HCT116 (cell line): ENCODE measurements at regions not wholly inside any gene's neighbourhood (a gene's known extent, or its start where the extent isn't known, plus 50 kb on each side); places are given as distances from the start of the nearest gene placed in this dataset.

Experiments used
- ATAC-seq: fragments of 200-7000 bp; cut with Tn5 transposase; 2 replicates; pipeline ENCODE4 v1.9.1; 2020; ENCODE audit warnings: mild to moderate bottlenecking, moderate library complexity
- BruUV-seq: library from RNA; stranded (reverse); fragments of 400-500 nt; replicated peaks from 2 replicates; lab custom pipeline; 2021; lab: Mats Ljungman, UMichigan
- CTCF ChIA-PET: fragments of 300-600 bp; sonication (Branson Sonifier 250); formaldehyde crosslinking; loops from one replicate; lab custom pipeline; 2021; ENCODE audit warnings: antibody characterized with exemption; lab: Charles Lee
- POLR2A ChIA-PET: fragments of 300-600, 350-600 bp; sonication (Branson Sonifier 250); formaldehyde crosslinking; loops from one replicate; lab custom pipeline; 2021; ENCODE audit warnings: antibody characterized with exemption; lab: Charles Lee
- RAD21 ChIA-PET, 2 experiments: fragments of 300-600 bp; sonication (Branson Sonifier 250); formaldehyde crosslinking; loops; one replicate each; lab custom pipeline; 2023; ENCODE audit warnings: low total read pairs in 2 of 2; ENCODE audit not compliant: uncharacterized antibody in 2 of 2, unreplicated experiment in 2 of 2, low non-redundant PET in 1 of 2; lab: Charles Lee
- DNase-seq: peaks from one replicate; pipeline ENCODE4 v3.0.0-alpha.2; 2010; ENCODE audit warnings: low read depth, low spot score
- H2AFZ ChIP-seq: fragments of 200-600 bp; shearing (Covaris generic), sonication (generic); 2 replicates; pipeline ENCODE4 v1.6.1; 2017; ENCODE audit warnings: low read depth, mixed run types, mixed read lengths, antibody characterized with exemption, low read length; ENCODE audit not compliant: poor library complexity, severe bottlenecking
- H3K27ac ChIP-seq: 2 replicates; pipeline ENCODE4 v1.5.1; 2012; ENCODE audit warnings: low read depth, low read length
- H3K27me3 ChIP-seq: fragments of 200-600 bp; sonication (generic); 2 replicates; pipeline ENCODE4 v1.6.1; 2016; ENCODE audit warnings: mixed run types, low read length, mixed read lengths; ENCODE audit not compliant: insufficient read depth
- H3K36me3 ChIP-seq, 2 experiments: fragments of 200-500 bp in 1 of 2; fragments of 200-600 bp in 1 of 2; sonication (Bioruptor generic) in 1 of 2; sonication (generic) in 1 of 2; 2 replicates each; pipeline versions ENCODE4 v1.5.1 to v1.6.1; 2014 to 2016; ENCODE audit warnings: low read length in 2 of 2, inconsistent platforms in 1 of 2, mixed read lengths in 1 of 2, mixed run types in 1 of 2; ENCODE audit not compliant: insufficient read depth in 2 of 2, control insufficient read depth in 1 of 2
- H3K4me1 ChIP-seq, 2 experiments: fragments of 200-600 bp in 1 of 2; sonication (generic) in 1 of 2; 2 replicates each; pipeline versions ENCODE4 v1.5.1 to v1.6.1; 2012 to 2017; ENCODE audit warnings: low read length in 2 of 2, inconsistent platforms in 1 of 2, mild to moderate bottlenecking in 1 of 2, mixed read lengths in 1 of 2, mixed run types in 1 of 2, moderate library complexity in 1 of 2; ENCODE audit not compliant: insufficient read depth in 2 of 2, control insufficient read depth in 1 of 2
- H3K4me2 ChIP-seq: fragments of 200-600 bp; sonication (generic); 2 replicates; pipeline ENCODE4 v1.6.1; 2017; ENCODE audit warnings: mixed run types, low read length, mixed read lengths
- H3K4me3 ChIP-seq, 2 experiments: fragments of 200-600 bp in 1 of 2; sonication (generic) in 1 of 2; replicated peaks in 1 of 2; 2 replicates each; pipeline ENCODE4 v1.5.1; 2011 to 2016; ENCODE audit warnings: low read length in 2 of 2, control low read depth in 1 of 2, low read depth in 1 of 2, mild to moderate bottlenecking in 1 of 2, mixed read lengths in 1 of 2, mixed run types in 1 of 2
- H3K79me2 ChIP-seq: fragments of 200-600 bp; sonication (generic); 2 replicates; pipeline ENCODE4 v1.6.1; 2017; ENCODE audit warnings: mild to moderate bottlenecking, mixed run types, low read length, moderate library complexity, mixed read lengths; ENCODE audit not compliant: insufficient read depth
- H3K9ac ChIP-seq: fragments of 200-600 bp; sonication (generic); 2 replicates; pipeline ENCODE4 v1.6.1; 2016; ENCODE audit warnings: low read length, mixed read lengths
- H3K9me2 ChIP-seq: fragments of 200-600 bp; sonication (generic), shearing (Covaris generic); 2 replicates; pipeline ENCODE4 v1.6.1; 2017; ENCODE audit warnings: mixed run types, mild to moderate bottlenecking, moderate library complexity; ENCODE audit not compliant: insufficient read depth
- H3K9me3 ChIP-seq, 2 experiments: fragments of 200-500 bp in 1 of 2; fragments of 200-600 bp in 1 of 2; sonication (Bioruptor generic) in 1 of 2; sonication (generic) in 1 of 2; 2 replicates each; pipeline ENCODE4 v1.6.1; 2014 to 2017; ENCODE audit warnings: low read length in 2 of 2, mixed read lengths in 2 of 2, inconsistent platforms in 1 of 2, low read depth in 1 of 2, mild to moderate bottlenecking in 1 of 2, mixed run types in 1 of 2, moderate library complexity in 1 of 2; ENCODE audit not compliant: control insufficient read depth in 1 of 2, insufficient read depth in 1 of 2
- H4K20me1 ChIP-seq: fragments of 200-600 bp; sonication (generic), shearing (Covaris generic); 2 replicates; pipeline ENCODE4 v1.6.1; 2017; ENCODE audit warnings: mixed run types, mild to moderate bottlenecking, moderate library complexity; ENCODE audit not compliant: insufficient read depth
- ATF3 ChIP-seq: IDR thresholded peaks from 2 replicates; pipeline ENCODE4 v1.6.1; 2012
- CBX3 ChIP-seq: IDR thresholded peaks from 2 replicates; pipeline ENCODE4 v1.6.1; 2012; ENCODE audit warnings: low read depth
- CTCF ChIP-seq, 3 experiments: fragments of 200-600 bp in 1 of 3; sonication (generic) in 1 of 3; IDR thresholded peaks in 2 of 3; conservative IDR thresholded peaks in 1 of 3; 2 replicates each; pipeline ENCODE4 v1.5.1; 2012 to 2017; ENCODE audit warnings: low read depth in 2 of 3, low read length in 2 of 3, antibody characterized with exemption in 1 of 3, borderline replicate concordance in 1 of 3, control low read depth in 1 of 3, mild to moderate bottlenecking in 1 of 3, mixed read lengths in 1 of 3, mixed run types in 1 of 3, moderate library complexity in 1 of 3; ENCODE audit not compliant: insufficient read depth in 1 of 3
- EGR1 ChIP-seq: IDR thresholded peaks from 2 replicates; pipeline ENCODE4 v1.6.1; 2012; ENCODE audit warnings: low read depth
- ELF1 ChIP-seq: IDR thresholded peaks from 2 replicates; pipeline ENCODE4 v1.6.1; 2012; ENCODE audit warnings: low read depth, borderline replicate concordance
- FOSL1 ChIP-seq: IDR thresholded peaks from 2 replicates; pipeline ENCODE4 v1.6.1; 2012; ENCODE audit warnings: low read depth
- MAX ChIP-seq: IDR thresholded peaks from 2 replicates; pipeline ENCODE4 v1.6.1; 2012
- POLR2AphosphoS5 ChIP-seq: IDR thresholded peaks from 2 replicates; pipeline ENCODE4 v1.6.1; 2011; ENCODE audit warnings: mild to moderate bottlenecking, low read depth, low read length, moderate library complexity
- RAD21 ChIP-seq: IDR thresholded peaks from 2 replicates; pipeline ENCODE4 v1.6.1; 2012; ENCODE audit warnings: low read depth, mild to moderate bottlenecking
- YY1 ChIP-seq: IDR thresholded peaks from 2 replicates; pipeline ENCODE4 v1.6.1; 2011; ENCODE audit warnings: low read length, low read depth, moderate library complexity, mild to moderate bottlenecking; ENCODE audit not compliant: insufficient replicate concordance; ENCODE audit errors: extremely low read depth
- ZBTB33 ChIP-seq: IDR thresholded peaks from 2 replicates; pipeline ENCODE4 v1.6.1; 2011; ENCODE audit warnings: mild to moderate bottlenecking, low read length, moderate library complexity; ENCODE audit not compliant: insufficient replicate concordance; ENCODE audit errors: extremely low read depth
- intact Hi-C: fragments of 100-400 bp; cut with micrococcal nuclease; formaldehyde crosslinking; loops from 2 replicates; pipeline ENCODE4 v1.10.0; 2022
- TF ChIP-seq, protein P1 (sequence below): IDR thresholded peaks from 2 replicates; pipeline ENCODE4 v1.6.1; 2012; ENCODE audit warnings: low read depth

- no peak for ATAC-seq
- intact Hi-C loops = no loop called here
- Histone ChIP-seq H3K27ac (no peak overlapping the region), H3K9me2 (no peaks in the 10 kb centered on the region), H3K36me3 (no peaks in the 10 kb centered on the region), H3K4me2 (no peak overlapping the region), H3K4me1 (no peaks in the 10 kb centered on the region), H3K9ac (no peak overlapping the region), H2AFZ (no peak overlapping the region), H3K27me3 (no peaks in the 10 kb centered on the region), H3K79me2 (no peaks in the 10 kb centered on the region), H4K20me1 (no peaks in the 10 kb centered on the region), H3K9me3 (no peaks in the 10 kb centered on the region), H3K4me3 (no peak overlapping the region)
- CTCF ChIA-PET = no interaction called here
- BruUV-seq = no TSS peak
- TF ChIP-seq CTCF (IDR thresholded peaks at IDR 0.05 in 2 of 3, conservative IDR thresholded peaks at IDR 0.05 in 1 of 3; ENCODE audit: borderline replicate concordance in 1 of 3, insufficient read depth in 1 of 3, low read depth in 2 of 3, low read length in 2 of 3) = no peak
- no peak for TF ChIP-seq CBX3
- TF ChIP-seq ELF1 = no peak
- TF ChIP-seq, protein P1, sequence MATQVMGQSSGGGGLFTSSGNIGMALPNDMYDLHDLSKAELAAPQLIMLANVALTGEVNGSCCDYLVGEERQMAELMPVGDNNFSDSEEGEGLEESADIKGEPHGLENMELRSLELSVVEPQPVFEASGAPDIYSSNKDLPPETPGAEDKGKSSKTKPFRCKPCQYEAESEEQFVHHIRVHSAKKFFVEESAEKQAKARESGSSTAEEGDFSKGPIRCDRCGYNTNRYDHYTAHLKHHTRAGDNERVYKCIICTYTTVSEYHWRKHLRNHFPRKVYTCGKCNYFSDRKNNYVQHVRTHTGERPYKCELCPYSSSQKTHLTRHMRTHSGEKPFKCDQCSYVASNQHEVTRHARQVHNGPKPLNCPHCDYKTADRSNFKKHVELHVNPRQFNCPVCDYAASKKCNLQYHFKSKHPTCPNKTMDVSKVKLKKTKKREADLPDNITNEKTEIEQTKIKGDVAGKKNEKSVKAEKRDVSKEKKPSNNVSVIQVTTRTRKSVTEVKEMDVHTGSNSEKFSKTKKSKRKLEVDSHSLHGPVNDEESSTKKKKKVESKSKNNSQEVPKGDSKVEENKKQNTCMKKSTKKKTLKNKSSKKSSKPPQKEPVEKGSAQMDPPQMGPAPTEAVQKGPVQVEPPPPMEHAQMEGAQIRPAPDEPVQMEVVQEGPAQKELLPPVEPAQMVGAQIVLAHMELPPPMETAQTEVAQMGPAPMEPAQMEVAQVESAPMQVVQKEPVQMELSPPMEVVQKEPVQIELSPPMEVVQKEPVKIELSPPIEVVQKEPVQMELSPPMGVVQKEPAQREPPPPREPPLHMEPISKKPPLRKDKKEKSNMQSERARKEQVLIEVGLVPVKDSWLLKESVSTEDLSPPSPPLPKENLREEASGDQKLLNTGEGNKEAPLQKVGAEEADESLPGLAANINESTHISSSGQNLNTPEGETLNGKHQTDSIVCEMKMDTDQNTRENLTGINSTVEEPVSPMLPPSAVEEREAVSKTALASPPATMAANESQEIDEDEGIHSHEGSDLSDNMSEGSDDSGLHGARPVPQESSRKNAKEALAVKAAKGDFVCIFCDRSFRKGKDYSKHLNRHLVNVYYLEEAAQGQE = no peak
- no peak for TF ChIP-seq ATF3
- no peak for TF ChIP-seq ZBTB33
- no peak for TF ChIP-seq YY1
- TF ChIP-seq POLR2AphosphoS5 = no peak
- TF ChIP-seq EGR1 = no peak
- no peak for TF ChIP-seq RAD21
- no peak for TF ChIP-seq FOSL1
- no peak for TF ChIP-seq MAX
- DNase-seq = no peak
- RAD21 ChIA-PET = no interaction called here
- POLR2A ChIA-PET = no interaction called here
These were observed 790.1 kb upstream of the AMELY start for GRCh38 chrY:7701676-7702075.
